IMR-90 (cell line): ENCODE measurements at regions not wholly inside any gene's neighbourhood (a gene's known extent, or its start where the extent isn't known, plus 50 kb on each side); places are given as distances from the start of the nearest gene placed in this dataset.

Experiments used
- ATAC-seq: fragments of 200-7000 bp; cut with Tn5 transposase; 2 replicates; pipeline ENCODE4 v1.9.1; 2020; ENCODE audit warnings: low read depth, mild to moderate bottlenecking, moderate library complexity
- BruUV-seq: library from RNA; stranded (reverse); fragments of 400-500 nt; replicated peaks from 2 replicates; lab custom pipeline; 2021; lab: Mats Ljungman, UMichigan
- CTCF ChIA-PET: fragments of 300-600 bp; formaldehyde crosslinking; extraction: SDS; loops from one replicate; lab custom pipeline; 2021; ENCODE audit warnings: antibody characterized with exemption; lab: Yijun Ruan, JAX
- POLR2A ChIA-PET: fragments of 300-600 bp; sonication (Branson Sonifier 250); formaldehyde crosslinking; loops from one replicate; lab custom pipeline; 2022; ENCODE audit warnings: antibody characterized with exemption; ENCODE audit not compliant: unreplicated experiment; lab: Charles Lee
- DNase-seq: peaks from one replicate; pipeline ENCODE4 v3.0.0; 2013
- H2AFZ ChIP-seq: replicated peaks from 2 replicates; pipeline ENCODE3; 2013; ENCODE audit warnings: low read length, mild to moderate bottlenecking; ENCODE audit not compliant: poor library complexity
- H2AK5ac ChIP-seq: 2 replicates; pipeline ENCODE4 v1.6.1; 2013; ENCODE audit warnings: low read depth, low read length, inconsistent platforms
- H2AK9ac ChIP-seq: replicated peaks from 2 replicates; pipeline ENCODE3; 2013; ENCODE audit warnings: mild to moderate bottlenecking, low read depth, low read length, moderate library complexity; ENCODE audit not compliant: poor library complexity
- H2BK120ac ChIP-seq: 2 replicates; pipeline ENCODE4 v1.6.1; 2013; ENCODE audit warnings: low read depth, low read length, inconsistent platforms
- H2BK15ac ChIP-seq: 3 replicates; pipeline ENCODE4 v1.6.1; 2013; ENCODE audit warnings: low read depth, low read length, inconsistent platforms
- H2BK20ac ChIP-seq: 2 replicates; pipeline ENCODE4 v1.6.1; 2013; ENCODE audit warnings: low read depth, mild to moderate bottlenecking, inconsistent platforms, low read length, moderate library complexity
- H2BK5ac ChIP-seq: 2 replicates; pipeline ENCODE4 v1.6.1; 2013; ENCODE audit warnings: mild to moderate bottlenecking, low read depth, low read length, inconsistent platforms; ENCODE audit not compliant: poor library complexity, severe bottlenecking
- H3K14ac ChIP-seq: replicated peaks from 2 replicates; pipeline ENCODE4 v1.6.1; 2013; ENCODE audit warnings: low read depth, low read length, inconsistent platforms
- H3K18ac ChIP-seq: 2 replicates; pipeline ENCODE4 v1.6.1; 2013; ENCODE audit warnings: low read depth, low read length, control low read depth
- H3K23ac ChIP-seq: 2 replicates; pipeline ENCODE4 v1.6.1; 2013; ENCODE audit warnings: low read depth, low read length, inconsistent platforms
- H3K27ac ChIP-seq: 2 replicates; pipeline ENCODE4 v1.5.1; 2013; ENCODE audit warnings: mild to moderate bottlenecking, control low read depth, low read length; ENCODE audit not compliant: insufficient read depth
- H3K27me3 ChIP-seq: 2 replicates; pipeline ENCODE4 v1.6.1; 2013; ENCODE audit warnings: low read length; ENCODE audit not compliant: control insufficient read depth, insufficient read depth
- H3K36me3 ChIP-seq: 2 replicates; pipeline ENCODE4 v1.6.1; 2013; ENCODE audit warnings: low read length, mixed read lengths; ENCODE audit not compliant: control insufficient read depth, insufficient read depth
- H3K4ac ChIP-seq: 2 replicates; pipeline ENCODE4 v1.6.1; 2013; ENCODE audit warnings: low read depth, low read length, inconsistent platforms
- H3K4me1 ChIP-seq: 2 replicates; pipeline ENCODE4 v1.6.1; 2013; ENCODE audit warnings: low read length, mixed read lengths; ENCODE audit not compliant: control insufficient read depth, insufficient read depth
- H3K4me2 ChIP-seq: 2 replicates; pipeline ENCODE4 v1.6.1; 2013; ENCODE audit warnings: low read depth, mild to moderate bottlenecking, control low read depth, low read length, moderate library complexity
- H3K4me3 ChIP-seq: 2 replicates; pipeline ENCODE4 v1.5.1; 2013; ENCODE audit warnings: low read depth, mild to moderate bottlenecking, control low read depth, low read length, moderate library complexity; ENCODE audit not compliant: insufficient read depth
- H3K56ac ChIP-seq: 2 replicates; pipeline ENCODE4 v1.6.1; 2013; ENCODE audit warnings: low read length, inconsistent platforms; ENCODE audit not compliant: insufficient read depth; ENCODE audit errors: extremely low read depth
- H3K79me1 ChIP-seq, 2 experiments: 2 replicates each; pipeline ENCODE4 v1.6.1; 2013; ENCODE audit warnings: low read length in 2 of 2, inconsistent platforms in 1 of 2, low read depth in 1 of 2
- H3K9ac ChIP-seq: 2 replicates; pipeline ENCODE4 v1.6.1; 2013; ENCODE audit warnings: low read depth, low read length, control low read depth
- H3K9me1 ChIP-seq: 2 replicates; pipeline ENCODE4 v1.6.1; 2013; ENCODE audit warnings: low read length, inconsistent platforms; ENCODE audit not compliant: insufficient read depth
- H3K9me3 ChIP-seq: 2 replicates; pipeline ENCODE4 v1.6.1; 2013; ENCODE audit warnings: low read length; ENCODE audit not compliant: control insufficient read depth, insufficient read depth
- H4K20me1 ChIP-seq: 2 replicates; pipeline ENCODE4 v1.6.1; 2013; ENCODE audit warnings: low read length, inconsistent platforms; ENCODE audit not compliant: insufficient read depth
- H4K5ac ChIP-seq: 2 replicates; pipeline ENCODE4 v1.6.1; 2013; ENCODE audit warnings: mild to moderate bottlenecking, low read depth, low read length, control low read depth
- H4K8ac ChIP-seq, 2 experiments: 2 replicates each; pipeline ENCODE4 v1.6.1; 2013; ENCODE audit warnings: low read depth in 2 of 2, low read length in 2 of 2, control low read depth in 1 of 2, inconsistent platforms in 1 of 2
- H4K91ac ChIP-seq: 2 replicates; pipeline ENCODE4 v1.6.1; 2013; ENCODE audit warnings: low read depth, low read length, inconsistent platforms; ENCODE audit not compliant: insufficient read depth
- WGBS, 2 experiments: methylation state at CpG; one replicate each; pipeline versions ENCODE4 v1.1.5 to v1.1.7; 2013; ENCODE audit warnings: missing lambda C conversion rate in 2 of 2; ENCODE audit not compliant: insufficient read length in 1 of 2; ENCODE audit errors: extremely low coverage in 2 of 2; 5-methylcytosine and 5-hydroxymethylcytosine counted together
- dilution Hi-C: fragments of 300-500 bp; cut with HindIII; formaldehyde crosslinking; loops from one replicate; pipeline ENCODE4 v1.14.3; 2018; ENCODE audit warnings: low sequenced_read_pairs; ENCODE audit not compliant: unreplicated experiment
- in situ Hi-C: fragments of 300-500 bp; cut with MboI; formaldehyde crosslinking; loops from 3 replicates; pipeline ENCODE4 v1.14.3; 2019; ENCODE audit warnings: low sequenced_read_pairs, inconsistent platforms, mixed read lengths
- intact Hi-C: fragments of 100-400 bp; cut with micrococcal nuclease; formaldehyde crosslinking; loops from 2 replicates; pipeline ENCODE4 v1.10.0; 2022
- TF ChIP-seq, protein P1 (sequence below): conservative IDR thresholded peaks from 2 replicates; pipeline ENCODE4 v1.5.1; 2012; ENCODE audit warnings: mild to moderate bottlenecking, low read depth, low read length, improper control_type of control experiment

DNA sequence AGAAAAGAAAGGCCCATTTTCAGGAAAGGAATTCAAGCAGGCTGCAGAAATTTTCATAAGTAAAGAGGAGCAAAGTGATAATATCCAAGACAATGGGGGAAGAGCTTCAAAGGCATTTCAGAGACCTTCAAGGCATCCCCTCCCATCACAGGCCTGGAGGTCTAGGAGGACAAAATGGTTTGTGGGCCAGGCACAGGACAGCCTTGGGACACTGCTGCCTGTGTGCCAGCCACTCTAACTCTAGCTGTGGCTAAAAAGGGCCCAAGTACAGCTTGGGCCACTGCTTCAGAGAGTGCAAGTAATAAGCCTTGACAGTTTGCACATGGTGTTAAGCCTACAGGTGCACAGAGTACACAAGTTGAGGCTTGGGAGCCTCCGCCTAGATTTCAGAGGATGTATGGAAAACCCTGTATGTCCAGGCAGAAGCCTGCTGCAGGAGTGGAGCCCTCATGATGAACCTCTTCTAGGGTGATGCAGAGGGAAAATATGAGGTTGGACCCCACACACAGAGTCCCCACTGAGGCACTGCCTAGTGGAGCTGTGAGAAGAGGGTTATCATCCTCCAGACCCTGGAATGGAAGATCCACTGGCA, 51.8 kb upstream of the ZSWIM5 start:
- BruUV-seq: no TSS peak
- WGBS, 2 experiments: no CpG with 5 or more reads among the region's 1 CpG
- H3K9ac ChIP-seq: no peak overlapping the region

More for the DNA sequence above, 51.8 kb upstream of the ZSWIM5 start:
- no peak overlapping the region for H4K8ac ChIP-seq
- H3K27me3 ChIP-seq: no peaks in the 10 kb centered on the region
- no peaks in the 10 kb centered on the region for H3K9me1 ChIP-seq
- no peak overlapping the region for H3K4ac ChIP-seq
- H4K91ac ChIP-seq: no peak overlapping the region
- dilution Hi-C loops: no loop called here
- ChIA-PET POLR2A (no interaction called here), CTCF (no interaction called here)
- intact Hi-C loops: no loop called here
- no peak overlapping the region for H3K18ac ChIP-seq
- ATAC-seq (no peak), DNase-seq (no peak)
- H4K5ac ChIP-seq: no peak overlapping the region
- TF ChIP-seq, protein P1, sequence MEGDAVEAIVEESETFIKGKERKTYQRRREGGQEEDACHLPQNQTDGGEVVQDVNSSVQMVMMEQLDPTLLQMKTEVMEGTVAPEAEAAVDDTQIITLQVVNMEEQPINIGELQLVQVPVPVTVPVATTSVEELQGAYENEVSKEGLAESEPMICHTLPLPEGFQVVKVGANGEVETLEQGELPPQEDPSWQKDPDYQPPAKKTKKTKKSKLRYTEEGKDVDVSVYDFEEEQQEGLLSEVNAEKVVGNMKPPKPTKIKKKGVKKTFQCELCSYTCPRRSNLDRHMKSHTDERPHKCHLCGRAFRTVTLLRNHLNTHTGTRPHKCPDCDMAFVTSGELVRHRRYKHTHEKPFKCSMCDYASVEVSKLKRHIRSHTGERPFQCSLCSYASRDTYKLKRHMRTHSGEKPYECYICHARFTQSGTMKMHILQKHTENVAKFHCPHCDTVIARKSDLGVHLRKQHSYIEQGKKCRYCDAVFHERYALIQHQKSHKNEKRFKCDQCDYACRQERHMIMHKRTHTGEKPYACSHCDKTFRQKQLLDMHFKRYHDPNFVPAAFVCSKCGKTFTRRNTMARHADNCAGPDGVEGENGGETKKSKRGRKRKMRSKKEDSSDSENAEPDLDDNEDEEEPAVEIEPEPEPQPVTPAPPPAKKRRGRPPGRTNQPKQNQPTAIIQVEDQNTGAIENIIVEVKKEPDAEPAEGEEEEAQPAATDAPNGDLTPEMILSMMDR: no peak
- no peak overlapping the region for H2AK5ac ChIP-seq
- H3K14ac ChIP-seq: no peak overlapping the region
- no peak overlapping the region for H3K56ac ChIP-seq
- H3K9me3 ChIP-seq: peaks cover 14% of the 10 kb centered on the region
- no peak overlapping the region for H2AK9ac ChIP-seq
- H3K4me2 ChIP-seq: no peak overlapping the region
- no peak overlapping the region for H2BK20ac ChIP-seq
- H3K27ac ChIP-seq: no peak overlapping the region
- no peaks in the 10 kb centered on the region for H3K79me1 ChIP-seq
- no peaks in the 10 kb centered on the region for H3K36me3 ChIP-seq
- H2BK15ac ChIP-seq: no peak overlapping the region
- H2AFZ ChIP-seq: no peak overlapping the region
- no peak overlapping the region for H2BK120ac ChIP-seq
- H4K20me1 ChIP-seq: no peaks in the 10 kb centered on the region
- no peak overlapping the region for H2BK5ac ChIP-seq
- no peak overlapping the region for H3K23ac ChIP-seq
- no peak overlapping the region for H3K4me3 ChIP-seq
- H3K4me1 ChIP-seq: no peaks in the 10 kb centered on the region
- in situ Hi-C loops: no loop called here
